HG02678 (cell line): ENCODE measurements at regions not wholly inside any gene's neighbourhood (a gene's known extent, or its start where the extent isn't known, plus 50 kb on each side); places are given as distances from the start of the nearest gene placed in this dataset.

Experiments
- ATAC-seq: cut with Tn5 transposase; IDR thresholded peaks from one replicate; pipeline ENCODE4 v1.9.1; 2021; ENCODE audit warnings: mild to moderate bottlenecking, moderate library complexity; ENCODE audit not compliant: unreplicated experiment

- no peak for ATAC-seq
Measured at GRCh38 chr21:18937337-18937736, 533.8 kb upstream of the TMPRSS15 start.

- no peak for ATAC-seq
Measured at GRCh38 chr21:18940791-18941190, 537.2 kb upstream of the TMPRSS15 start.

GRCh38 chr21:18950045-18950740 is 546.6 kb upstream of the TMPRSS15 start:
- ATAC-seq: no peak

- no peak for ATAC-seq
Measured at GRCh38 chr21:18951271-18952038, 547.9 kb upstream of the TMPRSS15 start.

GRCh38 chr21:18954441-18954844 is 550.9 kb upstream of the TMPRSS15 start:
- ATAC-seq: no peak

- ATAC-seq: no peak
Measured at GRCh38 chr21:18959817-18960216, 556.2 kb upstream of the TMPRSS15 start.

GRCh38 chr21:18960306-18960705 is 556.7 kb upstream of the TMPRSS15 start:
- ATAC-seq: no peak

DNA sequence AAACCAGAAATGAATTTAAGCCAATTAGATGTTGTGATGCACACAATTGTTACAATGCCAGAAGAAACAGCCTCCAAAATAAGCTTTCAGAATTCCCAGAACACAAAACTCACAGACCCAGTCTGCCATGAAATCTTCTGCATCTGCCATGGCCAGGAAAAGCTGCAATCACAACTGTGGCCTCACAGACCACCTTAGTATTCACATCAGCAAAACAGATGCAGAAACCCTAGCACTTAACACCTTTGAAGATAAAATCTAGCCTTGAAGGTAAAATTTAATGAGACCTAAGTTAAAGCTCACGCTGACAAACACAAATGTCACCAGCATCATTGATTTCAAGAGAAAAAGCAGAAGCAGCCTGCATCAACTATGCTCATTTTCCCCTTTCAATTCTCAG is 566.8 kb upstream of the TMPRSS15 start:
- ATAC-seq: no peak

GRCh38 chr21:18970941-18971340 is 567.4 kb upstream of the TMPRSS15 start:
- no peak for ATAC-seq

GRCh38 chr21:18985584-18985983 is 582.0 kb upstream of the TMPRSS15 start:
- no peak for ATAC-seq

DNA sequence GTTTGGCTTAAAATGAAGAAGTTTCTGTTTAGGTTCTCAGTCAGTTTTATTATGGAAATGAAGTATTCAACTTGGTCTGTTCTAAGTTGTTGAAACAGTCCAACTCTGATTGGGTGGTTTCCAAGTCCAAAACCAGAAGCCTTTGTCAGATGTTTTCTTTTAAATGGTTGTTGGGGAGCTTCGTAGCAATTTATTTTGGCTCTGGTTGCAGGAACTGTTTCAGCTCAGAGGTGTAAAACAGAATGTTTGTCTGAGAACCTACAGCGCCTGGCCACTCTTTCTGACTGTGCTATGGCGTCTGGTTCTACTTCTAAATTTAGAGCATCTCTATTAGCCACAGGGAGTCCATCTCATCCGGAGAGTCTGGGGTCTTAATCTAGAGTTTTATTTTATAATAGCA is 582.6 kb upstream of the TMPRSS15 start:
- no peak for ATAC-seq

DNA sequence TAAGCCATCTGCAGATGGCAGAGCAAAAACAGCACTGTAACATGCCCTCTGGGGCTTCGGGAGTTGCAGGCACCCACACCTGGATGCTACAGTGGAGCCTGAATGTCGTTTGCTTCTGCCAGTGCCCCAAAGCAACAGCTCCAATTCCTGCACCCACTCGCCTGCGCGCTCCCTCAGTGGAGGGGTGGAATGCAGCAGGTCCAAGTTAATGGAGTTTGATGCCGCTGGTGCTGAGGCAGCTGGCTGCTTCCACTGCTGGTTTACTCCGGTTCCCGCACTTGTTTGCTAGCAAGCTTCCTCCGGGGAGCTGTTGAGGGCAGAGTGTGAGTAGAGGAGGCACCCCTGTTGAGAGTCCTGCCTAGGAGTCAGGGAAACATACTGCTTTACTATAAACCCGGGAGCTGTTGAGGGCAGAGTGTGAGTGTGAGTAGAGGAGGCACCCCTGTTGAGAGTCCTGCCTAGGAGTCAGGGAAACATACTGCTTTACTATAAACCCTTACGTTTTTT is 584.0 kb upstream of the TMPRSS15 start:
- ATAC-seq: no peak

DNA sequence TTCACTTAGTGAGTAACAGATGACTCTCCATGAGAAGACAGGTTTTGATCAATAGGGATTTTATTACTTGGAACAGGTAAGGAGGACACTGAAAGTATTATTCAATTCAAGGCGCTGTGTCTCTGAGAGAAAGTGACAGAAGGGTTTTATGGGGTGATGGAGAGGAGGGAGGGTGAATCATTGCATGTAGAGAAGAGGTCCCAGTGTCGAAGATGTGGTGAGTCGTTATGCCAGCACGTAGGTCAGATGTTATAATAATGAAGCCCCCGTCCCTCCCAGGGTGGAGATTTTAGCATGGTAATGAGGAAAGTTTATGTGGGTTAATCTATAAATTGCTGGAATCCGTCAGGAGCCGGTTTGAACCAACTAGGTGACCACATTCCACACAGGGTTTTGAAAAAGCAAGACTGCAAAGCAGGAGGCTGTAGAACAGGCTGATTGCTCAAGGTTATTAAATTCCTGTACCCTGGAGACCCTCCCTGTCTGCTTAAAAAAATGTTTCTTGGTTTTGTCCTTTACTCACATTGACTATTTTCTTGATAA is 586.4 kb upstream of the TMPRSS15 start:
- no peak for ATAC-seq

GRCh38 chr21:18991846-18992245 is 588.3 kb upstream of the TMPRSS15 start:
- no peak for ATAC-seq

DNA sequence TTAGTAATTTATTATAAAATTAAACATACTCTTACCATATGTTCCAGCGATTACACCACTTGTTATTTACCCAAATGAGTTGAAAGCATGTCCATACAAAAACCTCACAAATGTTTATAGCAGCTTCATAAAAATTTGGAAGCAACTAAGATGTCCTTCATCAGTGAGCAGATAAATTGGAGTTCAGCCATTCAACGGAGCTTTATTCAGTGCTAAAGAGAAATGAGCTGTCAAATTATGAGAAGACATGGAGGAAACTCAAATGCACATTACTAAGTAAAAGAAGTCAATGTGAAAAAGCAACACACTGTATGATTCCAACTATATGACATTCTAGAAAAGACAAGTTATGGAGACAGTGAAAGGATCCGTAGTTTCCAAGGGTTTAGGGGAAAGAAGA is 606.7 kb upstream of the TMPRSS15 start:
- no peak for ATAC-seq

GRCh38 chr21:19010996-19011395 is 607.4 kb upstream of the TMPRSS15 start:
- no peak for ATAC-seq

- ATAC-seq: no peak
Measured at GRCh38 chr21:19011451-19011850, 607.9 kb upstream of the TMPRSS15 start.

DNA sequence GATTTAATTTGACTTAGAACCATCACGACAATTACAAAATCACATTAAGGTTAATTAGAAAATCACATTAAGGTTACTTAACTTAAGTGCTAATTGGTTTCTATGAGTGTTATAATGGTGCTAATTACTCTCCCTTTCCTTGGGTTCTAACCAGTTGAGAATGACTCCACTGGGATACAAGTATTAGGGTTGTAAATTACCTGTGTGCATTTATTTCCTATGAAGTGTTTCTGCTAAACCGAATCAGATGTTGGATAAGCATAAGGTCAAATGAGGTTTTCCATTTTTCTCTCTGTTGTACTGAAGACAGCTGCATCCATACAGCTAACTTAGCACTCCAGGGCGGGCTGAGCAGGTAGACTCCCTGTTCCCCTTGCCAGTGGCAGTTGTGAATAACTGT is 610.3 kb upstream of the TMPRSS15 start:
- no peak for ATAC-seq

DNA sequence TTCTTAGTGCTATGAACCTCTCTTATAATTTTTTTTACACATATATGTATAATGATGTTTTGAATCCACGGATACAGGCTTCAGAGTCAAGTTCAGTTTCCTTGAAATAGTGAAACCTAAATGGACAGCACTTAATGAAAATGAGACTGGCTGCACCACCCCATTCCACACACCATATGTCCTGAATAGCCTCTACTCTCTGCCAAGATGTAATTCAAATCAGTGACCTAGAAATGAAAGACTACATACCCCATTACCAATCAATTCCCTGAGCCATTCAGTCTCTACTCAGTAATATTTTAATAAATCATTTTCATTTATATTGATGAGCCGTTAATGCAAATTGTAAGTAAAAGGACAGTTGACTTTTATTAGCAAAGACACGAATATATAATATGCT is 614.9 kb upstream of the TMPRSS15 start:
- no peak for ATAC-seq

DNA sequence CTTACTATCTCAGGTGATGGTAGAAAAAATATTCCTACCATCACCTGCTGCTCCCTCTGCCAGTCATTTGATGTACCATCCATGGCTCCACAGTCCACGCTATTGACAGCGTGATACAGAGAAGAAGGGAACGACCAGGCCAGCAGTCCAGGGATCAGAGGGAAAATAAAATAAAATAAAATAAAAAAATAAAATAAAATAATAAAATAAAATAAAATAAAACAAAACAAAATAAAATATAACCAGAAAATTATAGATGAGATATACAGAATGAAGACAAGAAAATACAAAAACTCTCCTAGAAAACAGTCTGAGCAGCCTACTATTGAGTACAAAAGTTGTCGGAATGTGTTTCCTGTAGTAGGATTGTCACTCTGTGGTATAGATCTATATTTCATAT is 619.4 kb upstream of the TMPRSS15 start:
- ATAC-seq: no peak

GRCh38 chr21:19026911-19027310 is 623.3 kb upstream of the TMPRSS15 start:
- ATAC-seq: no peak

DNA sequence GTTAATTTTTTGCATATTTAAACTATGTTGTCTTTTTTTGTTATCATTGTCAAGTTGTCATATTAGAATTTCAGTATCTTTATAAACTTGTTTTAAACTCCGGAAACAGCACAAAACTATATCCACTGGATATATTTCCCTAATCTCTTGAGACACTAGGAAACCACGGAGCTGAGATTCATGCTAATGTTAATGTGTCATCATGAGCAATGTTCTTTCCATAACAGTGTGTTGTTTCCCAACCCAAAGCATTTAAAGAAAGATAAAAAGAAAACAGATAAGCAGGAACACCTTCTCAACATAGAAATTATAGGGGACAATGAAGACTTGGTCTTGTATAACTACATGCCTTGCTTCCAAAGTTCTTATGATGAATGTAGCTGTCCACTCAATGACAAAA is 626.2 kb upstream of the TMPRSS15 start:
- no peak for ATAC-seq
